GM19455 (cell line): ENCODE measurements at regions not wholly inside any gene's neighbourhood (a gene's known extent, or its start where the extent isn't known, plus 50 kb on each side); places are given as distances from the start of the nearest gene placed in this dataset.
"Not testable (repeated sequence)": the region's sequence is repeated elsewhere in the genome, so short reads cannot be mapped to it uniquely, and the experiment has no call there.

Experiments used
- ATAC-seq: cut with Tn5 transposase; IDR thresholded peaks from one replicate; pipeline ENCODE4 v1.9.1; 2021; ENCODE audit not compliant: unreplicated experiment

DNA sequence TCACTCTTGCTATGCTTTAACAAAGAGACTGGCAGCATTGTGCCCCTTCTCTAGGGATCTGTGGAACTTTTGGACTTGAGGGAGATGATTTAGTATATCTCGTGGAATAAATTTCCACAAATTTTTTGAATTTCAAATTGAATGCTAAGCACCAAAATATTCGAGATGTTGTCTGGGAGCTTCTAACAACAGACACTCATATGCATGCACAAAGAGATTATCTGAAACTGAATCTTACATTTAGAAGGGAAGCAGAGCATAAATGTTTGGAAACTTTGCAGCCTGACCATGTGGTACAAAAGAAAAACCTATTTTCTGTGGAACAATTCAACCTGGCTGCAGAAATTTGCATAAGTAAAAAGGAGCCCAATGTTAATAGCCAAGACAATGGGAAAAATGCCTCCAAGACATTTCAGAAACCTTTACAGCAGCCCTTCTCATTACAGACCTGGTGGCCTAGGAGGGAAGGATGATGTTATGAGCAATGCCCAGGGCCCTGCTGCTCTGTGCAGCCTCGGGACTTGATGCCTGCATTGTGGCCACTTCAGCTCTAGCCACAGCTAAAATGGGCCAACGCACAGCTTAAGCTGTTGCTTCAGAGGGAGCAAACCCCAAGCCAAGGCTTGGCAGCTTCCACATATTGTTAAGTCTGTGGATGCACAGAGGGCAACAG lies 285.8 kb upstream of the FAM174A start:
- no peak for ATAC-seq

DNA sequence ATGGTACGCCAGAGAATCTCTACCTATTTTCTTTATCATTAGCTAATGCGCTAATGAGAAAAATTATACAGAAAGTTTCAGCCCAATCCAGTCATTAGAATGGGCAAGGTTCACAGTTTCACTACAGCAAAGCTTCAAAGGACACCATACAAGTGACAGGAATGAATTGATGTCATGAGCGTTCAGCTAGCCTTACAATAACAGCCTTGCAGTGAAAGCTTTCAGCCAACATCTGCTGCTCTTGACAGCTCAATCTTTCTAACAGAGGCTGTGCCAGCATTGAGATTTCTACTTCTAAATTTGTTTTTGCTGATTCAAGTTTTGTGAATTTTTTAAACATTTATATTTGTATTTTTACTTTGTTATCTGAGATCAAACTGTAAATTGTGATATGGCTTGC lies 302.4 kb upstream of the FAM174A start:
- no peak for ATAC-seq

DNA sequence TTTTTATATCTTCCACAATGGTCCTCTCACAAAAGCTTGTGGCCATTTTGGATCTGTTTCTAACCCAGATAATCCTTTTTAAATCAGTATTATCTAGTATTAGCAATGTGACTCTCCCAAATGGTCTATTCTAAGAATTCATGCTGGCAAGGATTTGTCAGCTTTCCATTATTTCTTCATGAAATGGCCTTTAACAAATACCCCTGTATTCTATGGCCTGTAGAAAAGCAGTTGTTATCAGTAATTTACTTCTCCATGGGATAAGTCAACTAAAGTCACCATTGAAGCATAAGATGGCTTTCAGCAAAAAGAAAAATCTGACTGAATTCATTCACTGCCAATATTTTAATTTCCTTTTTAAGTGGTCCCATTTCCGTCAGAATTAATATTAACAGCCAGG lies 346.4 kb upstream of the FAM174A start:
- ATAC-seq, result no peak

DNA sequence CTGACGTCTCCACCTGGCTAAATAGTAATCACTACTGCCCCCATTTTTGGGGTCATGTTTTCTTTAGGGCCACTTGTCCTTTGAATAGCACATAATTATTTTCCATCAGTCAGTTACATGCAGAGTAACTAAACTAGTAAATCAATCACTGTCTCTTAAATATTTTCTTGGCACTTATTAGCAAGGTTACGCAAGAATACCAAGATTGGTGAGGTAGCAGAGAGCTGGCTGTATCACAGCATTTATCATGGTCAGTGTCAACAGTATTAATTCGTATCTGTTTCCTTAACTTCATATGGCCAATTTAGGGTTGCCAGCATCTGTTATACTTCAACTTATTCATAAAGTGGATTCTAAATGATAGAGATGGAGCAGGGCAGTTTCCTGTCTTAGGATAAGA lies 346.8 kb upstream of the FAM174A start:
- ATAC-seq, result no peak

DNA sequence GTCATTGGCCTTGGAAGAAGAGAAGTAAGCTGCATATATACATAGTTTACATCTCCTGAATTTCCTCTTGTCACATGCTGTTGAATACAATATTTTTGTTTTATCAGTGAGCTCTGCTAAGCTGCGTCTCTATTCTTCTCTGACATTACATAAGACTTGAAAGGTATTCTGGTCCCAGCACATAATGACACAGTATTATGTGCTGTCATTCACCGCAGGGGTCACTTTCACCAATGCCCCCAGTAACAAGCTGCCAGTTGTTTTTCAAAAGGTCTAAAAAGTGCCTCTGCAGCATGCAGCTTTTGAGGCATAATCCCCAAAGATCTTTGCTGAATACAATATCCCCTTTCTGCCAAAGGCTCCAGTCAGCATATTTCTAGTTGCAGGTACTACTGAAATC lies 349.0 kb upstream of the FAM174A start:
- no peak for ATAC-seq

DNA sequence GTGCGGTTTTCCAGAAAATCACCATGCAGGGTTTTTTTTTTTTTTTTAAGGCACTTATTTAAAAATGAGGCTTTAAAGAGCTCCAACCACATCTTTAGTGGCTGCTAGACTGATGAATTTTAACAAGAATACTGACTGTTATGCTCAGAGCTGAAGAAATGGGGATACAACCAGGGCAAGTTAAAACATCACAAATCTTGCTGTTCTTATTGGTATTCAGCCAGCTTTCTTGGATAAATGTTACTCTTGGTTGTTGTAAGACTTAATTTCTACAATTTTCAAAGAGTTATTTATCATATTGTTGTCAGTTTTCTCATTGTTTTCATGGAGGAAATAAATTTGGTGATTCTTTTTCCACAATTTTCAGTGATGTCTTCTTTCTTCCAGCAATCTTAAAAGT lies 352.8 kb upstream of the FAM174A start:
- ATAC-seq, result no peak

DNA sequence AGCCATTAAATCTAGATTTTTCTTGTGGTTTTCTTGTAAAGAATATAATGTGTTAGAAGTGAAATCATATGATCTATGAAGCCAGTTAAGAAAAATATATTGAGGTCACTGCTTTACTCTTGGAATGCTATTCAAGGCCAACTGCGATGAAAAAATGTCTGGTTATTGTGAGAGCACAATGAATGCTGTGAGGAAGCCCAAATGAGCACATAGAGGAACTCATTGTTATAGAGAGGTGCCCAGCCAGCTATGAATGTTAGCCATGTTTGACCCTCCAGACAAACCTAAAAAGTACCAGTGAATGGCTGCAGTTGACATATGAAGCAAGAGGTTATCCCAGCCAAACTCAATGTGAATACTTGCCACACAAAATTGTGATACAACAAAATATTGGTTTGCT lies 359.8 kb upstream of the FAM174A start:
- ATAC-seq, result no peak

DNA sequence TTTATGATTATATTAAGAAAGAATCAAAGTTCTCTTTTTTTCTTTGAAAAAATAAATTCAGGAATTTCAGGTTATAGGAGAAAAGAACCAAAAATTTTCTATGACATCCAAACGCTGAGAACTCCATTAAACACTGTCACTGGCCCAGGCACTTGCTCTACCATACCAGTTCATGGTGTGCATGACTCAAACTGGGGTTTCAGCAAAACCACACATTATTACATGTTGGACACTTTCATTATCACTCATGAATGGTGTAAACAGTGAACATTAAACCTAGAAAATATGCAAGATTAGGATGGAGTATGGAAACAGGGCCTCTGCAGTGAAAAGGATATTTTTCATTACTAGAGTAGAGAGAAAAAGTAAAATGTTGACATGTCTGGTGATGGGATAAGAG lies 369.9 kb upstream of the FAM174A start:
- peak; percentile 100 for ATAC-seq

DNA sequence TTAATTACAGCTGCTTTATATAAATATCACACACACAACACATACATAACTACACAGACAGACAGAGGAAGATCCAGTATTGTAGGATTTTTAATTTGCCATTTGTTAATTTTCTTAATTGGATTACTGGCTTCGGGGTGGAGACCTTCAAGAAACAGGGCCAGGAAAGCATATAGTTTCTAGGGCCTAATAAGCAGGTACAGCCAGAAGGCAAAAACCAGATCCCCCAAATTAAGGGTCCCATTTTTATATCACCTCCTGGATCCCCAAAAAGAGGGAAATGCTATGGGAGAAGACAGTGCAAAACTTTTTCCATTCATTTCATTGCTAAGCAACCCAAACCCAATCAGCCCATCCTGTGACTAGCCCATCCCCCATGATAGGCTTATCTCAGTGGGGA lies 373.3 kb upstream of the FAM174A start:
- ATAC-seq, result no peak

DNA sequence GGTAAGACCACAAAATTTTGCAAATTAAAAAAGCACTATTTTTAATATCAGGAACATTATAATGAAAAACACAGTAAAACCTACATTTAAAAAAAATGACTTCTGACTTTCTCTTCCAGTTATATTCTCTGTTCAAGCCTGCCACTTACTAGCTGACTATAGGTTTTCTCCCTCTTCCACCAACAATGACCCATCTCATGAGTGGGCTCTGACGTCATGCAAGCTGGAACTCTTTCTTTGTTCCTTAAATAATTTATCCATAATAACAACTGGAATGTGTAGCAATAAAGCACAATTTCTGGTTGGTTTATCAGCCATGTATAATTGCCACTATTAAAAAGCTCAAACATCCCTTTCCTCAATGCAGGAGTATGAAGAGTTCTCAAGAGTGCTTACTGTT lies 378.1 kb upstream of the FAM174A start:
- ATAC-seq, result no peak

DNA sequence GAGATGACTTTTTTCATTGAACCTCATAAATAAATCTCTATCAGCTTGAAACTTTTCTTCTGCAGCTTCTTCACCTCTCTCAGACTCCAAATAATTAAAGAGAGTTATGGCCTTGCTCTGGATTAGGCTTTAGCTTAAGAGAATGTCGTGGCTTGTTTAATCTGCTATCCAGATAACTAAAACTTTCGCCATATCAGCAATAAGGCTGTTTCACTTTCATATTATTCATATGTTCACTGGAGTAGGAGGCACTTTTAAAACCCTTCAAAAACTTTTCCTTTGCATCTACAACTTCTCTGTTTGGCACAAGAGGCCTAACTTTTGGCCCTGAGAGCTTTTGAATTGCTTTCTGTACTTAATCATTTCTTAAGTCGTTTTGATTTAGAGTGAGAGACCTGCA lies 386.9 kb upstream of the FAM174A start:
- ATAC-seq, result no peak

DNA sequence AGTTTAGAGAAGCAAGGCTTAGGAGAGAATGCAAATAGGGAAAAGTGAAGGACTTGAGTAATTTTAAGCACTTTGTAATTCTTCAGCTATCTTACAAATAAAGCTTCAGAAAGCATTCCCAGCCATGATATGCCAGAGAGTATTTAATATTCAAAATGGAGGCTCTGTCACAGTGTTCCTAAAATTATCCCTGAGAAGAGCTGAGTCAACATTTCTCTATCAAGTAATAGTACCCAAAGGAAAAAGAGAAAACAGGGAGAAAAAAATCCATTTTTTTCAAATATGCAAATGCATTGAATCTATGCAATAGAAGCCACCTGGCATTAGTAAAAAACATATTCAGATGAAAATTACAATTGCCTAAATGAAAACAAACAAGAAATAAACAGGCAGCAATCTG lies 392.6 kb upstream of the FAM174A start:
- ATAC-seq, result no peak

DNA sequence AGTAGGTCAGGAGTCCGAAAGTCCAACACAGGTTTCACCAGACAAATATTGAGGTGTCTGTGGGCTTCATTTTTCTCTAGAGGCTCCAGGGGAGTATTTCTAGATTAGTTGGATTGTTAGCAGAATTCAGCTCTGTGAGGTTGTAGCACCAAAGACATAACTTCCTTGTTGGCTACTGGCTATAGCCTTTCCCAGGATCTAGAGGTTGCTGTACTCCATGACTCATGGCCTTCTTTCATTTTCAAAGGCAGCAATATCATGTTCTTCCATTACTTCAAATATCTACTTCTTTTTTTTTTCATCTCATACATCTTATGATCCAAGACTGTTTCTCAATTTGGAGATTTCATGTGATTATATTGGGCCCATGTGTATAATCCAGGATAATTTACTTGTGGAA lies 404.0 kb upstream of the FAM174A start:
- no peak for ATAC-seq

DNA sequence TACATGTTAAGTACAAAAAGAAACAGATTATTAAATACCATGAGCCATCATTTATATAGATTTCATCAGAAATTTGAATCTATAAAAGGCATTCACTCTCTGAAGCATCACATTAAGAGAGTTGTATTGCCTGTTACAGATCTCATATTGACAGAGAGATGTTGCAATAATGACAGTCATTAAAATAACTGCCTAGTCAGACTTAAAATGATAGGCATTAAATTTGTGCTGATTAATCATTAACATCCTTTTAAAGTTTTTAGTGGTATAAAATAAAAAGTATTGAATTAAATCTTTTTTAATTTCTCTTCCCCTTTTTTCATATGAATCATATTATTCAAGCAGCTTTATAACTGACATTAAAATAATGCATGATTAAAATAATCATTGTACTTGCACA lies 404.9 kb upstream of the FAM174A start:
- ATAC-seq, result no peak

DNA sequence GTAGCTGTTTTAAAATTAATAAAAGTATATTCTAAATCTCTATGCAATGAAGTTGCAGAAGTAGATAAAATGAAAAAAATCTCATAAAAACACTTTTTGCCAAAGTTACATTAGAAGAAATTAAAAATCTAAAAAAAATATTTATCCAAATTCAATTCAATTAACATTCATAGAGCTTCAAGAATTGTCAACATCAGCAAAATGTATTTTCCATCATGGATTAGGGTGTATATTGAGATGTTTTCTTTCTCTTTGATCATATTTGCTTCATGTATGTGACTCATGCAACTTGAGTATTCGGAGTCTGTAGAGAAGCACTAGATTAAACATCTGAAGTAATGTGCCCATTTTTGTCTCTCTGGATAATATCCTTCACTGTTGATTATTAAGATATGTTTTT lies 415.3 kb upstream of the FAM174A start:
- no peak for ATAC-seq

DNA sequence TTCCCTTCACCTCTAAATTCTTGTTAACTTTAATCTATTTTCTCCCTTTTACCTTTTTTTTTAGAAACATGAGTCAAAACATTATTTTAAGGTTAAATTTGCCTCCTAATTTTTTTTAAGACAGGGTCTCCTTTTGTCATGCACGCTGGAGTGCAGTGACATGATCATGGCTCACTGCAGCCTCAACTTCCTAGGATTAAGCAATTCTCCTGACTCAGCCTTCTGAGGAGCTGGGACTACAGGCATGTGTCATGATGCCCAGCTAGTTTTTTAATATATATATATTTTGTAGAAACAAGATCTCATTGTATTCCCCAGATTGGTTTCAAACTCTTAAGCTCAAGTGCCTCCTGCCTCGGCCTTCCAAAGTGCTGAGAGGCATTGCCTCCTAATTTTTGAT lies 424.7 kb upstream of the FAM174A start:
- ATAC-seq, result no peak

DNA sequence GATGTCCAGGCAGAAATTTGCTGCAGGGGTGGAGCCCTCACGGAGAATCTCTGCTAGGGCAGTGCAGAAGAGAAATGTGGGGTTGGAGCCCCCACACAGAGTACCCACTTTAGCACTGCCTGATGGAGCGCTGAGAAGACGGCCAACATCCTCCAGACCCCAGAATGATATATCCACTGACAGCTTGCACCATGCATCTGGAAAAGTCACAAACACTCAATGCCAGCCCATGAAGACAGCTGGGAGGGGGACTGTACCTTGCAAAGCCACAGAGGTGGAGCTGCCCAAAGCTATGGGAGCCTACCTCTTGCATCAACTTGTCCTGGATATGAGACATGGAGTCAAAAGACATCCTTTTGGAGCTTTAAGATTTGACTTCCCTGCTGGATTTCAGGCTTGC lies 426.3 kb upstream of the FAM174A start:
- no peak for ATAC-seq

DNA sequence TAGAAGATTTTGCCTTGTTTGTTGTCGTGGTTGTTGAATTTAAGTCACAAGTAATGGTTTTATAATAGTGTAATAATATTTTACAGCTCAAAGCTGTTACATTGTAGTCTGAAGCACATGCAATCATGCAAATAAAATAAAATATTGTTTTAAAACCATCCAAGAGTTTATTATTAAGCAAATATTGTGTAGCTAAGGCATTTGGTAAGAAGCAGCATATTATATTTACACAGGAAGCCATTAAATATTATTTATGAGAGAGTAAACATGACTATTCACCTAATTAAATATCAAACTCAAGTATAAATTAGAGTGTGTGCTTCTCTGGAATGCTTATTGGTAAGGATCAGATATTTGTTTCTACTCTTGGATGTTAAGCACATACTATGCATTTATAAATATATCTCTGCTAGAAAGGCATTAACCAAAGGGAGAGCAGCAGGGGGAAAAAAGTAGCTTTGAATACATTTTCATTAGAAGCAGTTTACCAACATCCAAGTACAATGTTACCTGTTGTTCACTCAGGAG lies 431.5 kb upstream of the FAM174A start:
- not testable (repeated sequence) for ATAC-seq

DNA sequence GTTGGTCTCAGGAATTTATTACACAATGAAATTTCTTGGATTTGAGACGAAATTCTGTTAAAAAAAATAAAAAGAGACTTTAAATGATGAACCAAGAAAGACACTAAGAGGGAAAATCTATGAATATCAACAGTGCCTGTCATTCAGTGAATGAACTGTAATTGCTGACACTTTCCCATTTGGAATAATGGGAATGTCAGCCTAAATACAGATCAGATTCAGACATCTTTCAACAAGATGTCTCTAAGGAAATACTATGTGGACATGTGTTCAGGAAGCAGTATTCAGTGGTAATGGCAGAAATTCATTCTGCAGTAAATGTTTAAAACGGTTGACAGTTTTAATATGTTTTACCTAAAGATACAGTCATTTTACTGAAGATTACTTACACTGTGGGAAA lies 433.7 kb upstream of the FAM174A start:
- ATAC-seq, result not testable (repeated sequence)

DNA sequence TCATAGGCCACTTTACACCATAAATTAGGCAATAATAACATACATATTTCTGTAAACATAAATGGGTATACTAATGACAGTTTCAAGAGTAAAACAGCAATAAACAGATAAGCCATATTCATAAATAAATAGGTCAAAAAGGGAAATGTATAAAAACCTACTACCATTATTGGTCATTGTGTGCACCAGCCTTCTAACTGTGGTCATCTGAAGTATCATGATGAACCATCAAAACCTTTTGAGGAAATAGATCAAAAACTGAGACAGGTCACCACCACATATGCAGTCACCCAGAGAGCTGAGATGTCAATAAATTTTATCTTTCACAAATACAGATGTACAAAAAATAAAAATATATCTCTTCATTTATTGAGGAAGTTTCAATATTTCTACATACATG lies 438.8 kb upstream of the FAM174A start:
- not testable (repeated sequence) for ATAC-seq

DNA sequence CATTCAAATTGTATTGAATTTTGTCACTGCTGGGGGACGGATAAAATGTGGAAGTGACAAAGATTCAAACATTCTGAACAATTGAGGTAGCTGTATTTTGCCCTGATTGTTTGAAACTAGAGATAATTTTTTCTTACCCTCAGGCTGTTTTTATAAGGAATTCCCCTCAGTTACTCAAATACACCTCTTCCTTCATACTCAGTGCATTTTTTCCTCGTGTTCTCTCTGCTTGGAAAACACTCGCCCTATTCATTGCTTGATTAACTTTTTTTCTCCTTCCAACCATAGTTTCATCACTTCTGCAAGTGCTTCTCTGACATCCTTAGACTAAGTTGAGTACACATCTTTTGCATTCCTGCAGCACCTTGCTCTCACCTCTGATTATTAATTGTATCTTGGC lies 454.5 kb upstream of the FAM174A start:
- not testable (repeated sequence) for ATAC-seq

DNA sequence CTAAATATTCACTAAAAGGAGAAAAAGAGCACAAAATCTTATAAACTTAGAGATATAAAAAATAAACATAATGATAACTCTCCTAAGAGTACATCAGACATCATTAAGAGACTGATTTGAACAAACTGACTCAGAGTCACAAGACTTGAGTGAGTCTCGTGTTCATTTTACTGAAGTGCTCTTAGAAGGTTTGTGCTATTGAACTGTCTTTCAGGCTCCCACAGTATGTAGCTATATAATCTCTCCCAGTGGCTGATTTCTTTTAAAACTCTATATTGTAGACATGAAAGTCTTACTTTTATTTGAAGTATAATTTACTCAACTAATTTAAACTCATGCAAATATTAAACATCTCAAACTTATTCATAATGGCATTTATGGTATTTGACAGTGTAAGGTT lies 456.0 kb upstream of the FAM174A start:
- ATAC-seq, result not testable (repeated sequence)

DNA sequence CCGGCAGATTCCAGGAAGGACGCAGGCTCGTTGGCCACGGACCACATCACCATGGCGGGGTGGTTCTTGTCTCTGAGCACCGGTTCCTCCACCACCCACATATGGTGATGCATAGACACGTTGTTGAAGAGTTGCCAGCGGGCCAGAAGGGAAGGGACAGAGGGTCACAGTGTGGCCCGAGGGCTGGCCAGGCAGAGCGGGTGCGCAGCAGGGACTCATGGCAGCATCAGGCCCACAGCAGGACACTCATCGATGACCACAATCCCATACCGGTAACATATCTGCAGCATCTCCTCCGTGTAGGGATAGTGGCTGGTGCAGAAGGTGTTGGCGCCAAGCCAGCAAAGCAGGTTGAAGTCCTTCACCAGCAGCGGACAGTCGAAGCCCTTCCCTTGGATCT lies 469.2 kb upstream of the FAM174A start:
- ATAC-seq, result not testable (repeated sequence)
